ENCODE measurements at regions not wholly inside any gene's neighbourhood (a gene's known extent, or its start where the extent isn't known, plus 50 kb on each side); places are given as distances from the start of the nearest gene placed in this dataset.

GRCh38 chr11:10627291-10627690 lies 58.8 kb upstream of the LYVE1 start:
- Histone ChIP-seq H3K4me1 (replicated peaks in 1 of 4; ENCODE audit: control insufficient read depth in 3 of 4, insufficient read depth in 4 of 4, low read length in 3 of 4) (no peaks in the 10 kb centered on the region; a peak in 1 of 7 replicates), H2BK12ac (ENCODE audit: low read depth, low read length) (no peak overlapping the region), H3K36me3 (ENCODE audit: control insufficient read depth in 2 of 4, insufficient read depth in 4 of 4, low read length in 3 of 4) (no peaks in the 10 kb centered on the region), H3K4me2 (ENCODE audit: insufficient read depth in 1 of 2, low read depth in 2 of 2, low read length in 2 of 2) (no peak overlapping the region), H3K27me3 (replicated peaks in 1 of 4; ENCODE audit: control insufficient read depth in 3 of 4, extremely low read depth in 1 of 4, insufficient read depth in 3 of 4, low read length in 3 of 4) (no peaks in the 10 kb centered on the region), H2AK5ac (ENCODE audit: low read depth, low read length) (no peak overlapping the region), H3K9ac (replicated peaks in 1 of 4; ENCODE audit: extremely low read depth in 1 of 4, low read depth in 3 of 4, low read length in 3 of 4) (no peak overlapping the region), H2AFZ (ENCODE audit: low read length) (no peak overlapping the region), H3K9me3 (ENCODE audit: insufficient read depth in 2 of 2, low read depth in 1 of 2, low read length in 1 of 2) (no peaks in the 10 kb centered on the region), H2BK15ac (ENCODE audit: low read length) (no peak overlapping the region), H3K27ac (ENCODE audit: low read depth, low read length) (no peak overlapping the region), H4K8ac (ENCODE audit: extremely low read depth, insufficient read depth, low read length) (no peak overlapping the region), H3K56ac (replicated peaks; ENCODE audit: insufficient read length, low read depth, low read length) (no peak overlapping the region), H3K18ac (ENCODE audit: extremely low read depth, low read length) (no peak overlapping the region), H3K4me3 (ENCODE audit: extremely low read depth in 1 of 4, insufficient read depth in 2 of 4, low read depth in 3 of 4, low read length in 4 of 4) (no peak overlapping the region), H2BK20ac (ENCODE audit: low read length) (no peak overlapping the region), H3K14ac (ENCODE audit: insufficient read length) (no peak overlapping the region), H4K91ac (replicated peaks; ENCODE audit: insufficient read length, low read length) (no peak overlapping the region), H3K79me1 (ENCODE audit: low read depth, low read length) (no peaks in the 10 kb centered on the region), H2BK5ac (ENCODE audit: low read depth, low read length) (no peak overlapping the region), H4K5ac (ENCODE audit: insufficient read length, low read depth, low read length) (no peak overlapping the region), H4K20me1 (replicated peaks in 1 of 2; ENCODE audit: control insufficient read depth in 1 of 2, insufficient read depth in 2 of 2, low read length in 2 of 2) (no peaks in the 10 kb centered on the region), H2BK120ac (replicated peaks; ENCODE audit: low read depth, low read length) (no peak overlapping the region), H3K79me2 (ENCODE audit: control insufficient read depth in 1 of 2, insufficient read depth in 2 of 2, low read length in 2 of 2) (no peaks in the 10 kb centered on the region), H3K4ac (replicated peaks; ENCODE audit: insufficient read length, low read depth, low read length) (no peak overlapping the region), H3K23me2 (ENCODE audit: low read depth, low read length) (no peaks in the 10 kb centered on the region), H3K23ac (ENCODE audit: insufficient read length) (no peak overlapping the region)
- no peak for FAIRE-seq
- TF ChIP-seq SUZ12 (IDR thresholded peaks at IDR 0.05; ENCODE audit: low read length): no peak
- 86% methylated on average over 7 of the region's 7 CpGs; no CpG with 5 or more reads in 1 of the 2 experiments for WGBS, 2 experiments (ENCODE audit: extremely low coverage in 1 of 2, insufficient coverage in 1 of 2, insufficient read length in 1 of 2, insufficient replicate concordance in 2 of 2, low coverage in 1 of 2, low lambda C conversion rate in 2 of 2, missing lambda C conversion rate in 1 of 2)
- ChIA-PET POLR2A (ENCODE audit: partially characterized antibody) (interaction anchor here (1.9 kb wide), 1 partner anchor 11 kb away, joined by 6 read pairs; no protein-coding TSS in a partner anchor), CTCF (ENCODE audit: partially characterized antibody) (interaction anchor here (0.6 to 6.2 kb wide), 12 partner anchors 10 to 627 kb away, joined by 3 to 64 read pairs (median 6); no protein-coding TSS in a partner anchor)
- DNase-seq (ENCODE audit: low read depth in 1 of 2, low spot score in 2 of 2): peak in 1 of 2 experiments; percentile 33

All from H1 (cell line).